ENCODE measurements at regions not wholly inside any gene's neighbourhood (a gene's known extent, or its start where the extent isn't known, plus 50 kb on each side); places are given as distances from the start of the nearest gene placed in this dataset.

- Mint-ChIP-seq H3K27me3 (ENCODE audit: insufficient read depth, unreplicated experiment) (no peaks in the 10 kb centered on the region), H3K9me3 (ENCODE audit: unreplicated experiment) (peaks cover 7% of the 10 kb centered on the region)
Measured at GRCh38 chr21:20418353-20418752, 579.9 kb upstream of the NCAM2 start.

GRCh38 chr21:20419772-20420171 is 578.4 kb upstream of the NCAM2 start:
- DNase-seq (ENCODE audit: unreplicated experiment) = peak; percentile 47
- H3K4me1 Mint-ChIP-seq (ENCODE audit: insufficient read depth, unreplicated experiment) = peaks cover 24% of the 10 kb centered on the region
- no peak overlapping the region for H3K27ac Mint-ChIP-seq (ENCODE audit: low read depth, unreplicated experiment)
- H3K27me3 Mint-ChIP-seq (ENCODE audit: insufficient read depth, unreplicated experiment) = no peaks in the 10 kb centered on the region
- intact Hi-C loops (cut with micrococcal nuclease) = no loop called here
- H3K36me3 Mint-ChIP-seq (ENCODE audit: insufficient read depth, unreplicated experiment) = no peaks in the 10 kb centered on the region
- CTCF ChIA-PET = no interaction called here
- POLR2A ChIA-PET = no interaction called here
- TF ChIP-seq CTCF (IDR thresholded peaks at IDR 0.05; ENCODE audit: unreplicated experiment) = no peak
- no TSS peak for BruUV-seq (replicated peaks)
- no peak overlapping the region for H3K4me3 Mint-ChIP-seq (ENCODE audit: unreplicated experiment)
- peaks cover 7% of the 10 kb centered on the region for H3K9me3 Mint-ChIP-seq (ENCODE audit: unreplicated experiment)

More at GRCh38 chr21:20418353-20418752, 579.9 kb upstream of the NCAM2 start:
- no peak for TF ChIP-seq CTCF (IDR thresholded peaks at IDR 0.05; ENCODE audit: unreplicated experiment)
- ChIA-PET POLR2A (no interaction called here), CTCF (interaction anchor here (0.6 to 1.3 kb wide), 3 partner anchors 21 to 563 kb away, joined by 3 to 4 read pairs (median 4); no protein-coding TSS in a partner anchor)
- intact Hi-C loops (cut with micrococcal nuclease) = no loop called here
- Mint-ChIP-seq H3K36me3 (ENCODE audit: insufficient read depth, unreplicated experiment) (no peaks in the 10 kb centered on the region), H3K4me3 (ENCODE audit: unreplicated experiment) (no peak overlapping the region), H3K27ac (ENCODE audit: low read depth, unreplicated experiment) (no peak overlapping the region), H3K4me1 (ENCODE audit: insufficient read depth, unreplicated experiment) (peaks cover 24% of the 10 kb centered on the region)
- no peak for DNase-seq (ENCODE audit: unreplicated experiment)
- BruUV-seq (replicated peaks) = no TSS peak

- Mint-ChIP-seq H3K9me3 (ENCODE audit: unreplicated experiment) (peaks cover 19% of the 10 kb centered on the region), H3K4me1 (ENCODE audit: insufficient read depth, unreplicated experiment) (peaks cover 7% of the 10 kb centered on the region), H3K4me3 (ENCODE audit: unreplicated experiment) (no peak overlapping the region), H3K36me3 (ENCODE audit: insufficient read depth, unreplicated experiment) (no peaks in the 10 kb centered on the region), H3K27ac (ENCODE audit: low read depth, unreplicated experiment) (no peak overlapping the region), H3K27me3 (ENCODE audit: insufficient read depth, unreplicated experiment) (no peaks in the 10 kb centered on the region)
- POLR2A ChIA-PET = no interaction called here
- no TSS peak for BruUV-seq (replicated peaks)
- intact Hi-C loops (cut with micrococcal nuclease) = no loop called here
- DNase-seq (ENCODE audit: unreplicated experiment) = no peak
- TF ChIP-seq CTCF (IDR thresholded peaks at IDR 0.05; ENCODE audit: unreplicated experiment) = no peak
- CTCF ChIA-PET = interaction anchor here (1.1 kb wide), 1 partner anchor 19 kb away, joined by 3 read pairs; no protein-coding TSS in a partner anchor
Measured at GRCh38 chr21:20424943-20425342, 573.3 kb upstream of the NCAM2 start.

- H3K4me1 Mint-ChIP-seq (ENCODE audit: insufficient read depth, unreplicated experiment) = peaks cover 5% of the 10 kb centered on the region
- H3K36me3 Mint-ChIP-seq (ENCODE audit: insufficient read depth, unreplicated experiment) = no peaks in the 10 kb centered on the region
- POLR2A ChIA-PET = no interaction called here
- no peak for DNase-seq (ENCODE audit: unreplicated experiment)
- peaks cover 19% of the 10 kb centered on the region for H3K9me3 Mint-ChIP-seq (ENCODE audit: unreplicated experiment)
- intact Hi-C loops (cut with micrococcal nuclease) = no loop called here
- no peak overlapping the region for H3K27ac Mint-ChIP-seq (ENCODE audit: low read depth, unreplicated experiment)
- no TSS peak for BruUV-seq (replicated peaks)
- H3K27me3 Mint-ChIP-seq (ENCODE audit: insufficient read depth, unreplicated experiment) = no peaks in the 10 kb centered on the region
- no peak overlapping the region for H3K4me3 Mint-ChIP-seq (ENCODE audit: unreplicated experiment)
- TF ChIP-seq CTCF (IDR thresholded peaks at IDR 0.05; ENCODE audit: unreplicated experiment) = no peak
- CTCF ChIA-PET = interaction anchor here (1.1 kb wide), 1 partner anchor 18 kb away, joined by 3 read pairs; no protein-coding TSS in a partner anchor
Measured at GRCh38 chr21:20425856-20426255, 572.4 kb upstream of the NCAM2 start.
